ENCODE measurements at regions not wholly inside any gene's neighbourhood (a gene's known extent, or its start where the extent isn't known, plus 50 kb on each side); places are given as distances from the start of the nearest gene placed in this dataset.

- intact Hi-C loops (cut with DNase I; ENCODE audit: low total_unique reads), result no loop called here
- H3K4me3 ChIP-seq, result no peak overlapping the region
- no peaks in the 10 kb centered on the region for H3K9me3 ChIP-seq
- no peaks in the 10 kb centered on the region for H3K4me1 ChIP-seq
- no peak overlapping the region for H3K27ac ChIP-seq
- DNase-seq, result no peak
- no peaks in the 10 kb centered on the region for H3K36me3 ChIP-seq
- H3K27me3 ChIP-seq, result no peaks in the 10 kb centered on the region
- TF ChIP-seq CTCF (IDR thresholded peaks at IDR 0.05) (no peak), POLR2A (IDR thresholded peaks at IDR 0.05) (no peak)
Observed at GRCh38 chr15:61798631-61799030, 261.6 kb downstream of the VPS13C start.

- intact Hi-C loops (cut with DNase I; ENCODE audit: low total_unique reads), result no loop called here
- DNase-seq, result no peak
Observed at GRCh38 chr15:61796056-61796455, 264.2 kb downstream of the VPS13C start.

GRCh38 chr15:61794881-61795280 lies 265.4 kb downstream of the VPS13C start:
- no peaks in the 10 kb centered on the region for H3K9me3 ChIP-seq
- intact Hi-C loops (cut with DNase I; ENCODE audit: low total_unique reads), result no loop called here
- no peaks in the 10 kb centered on the region for H3K4me1 ChIP-seq
- DNase-seq, result no peak
- H3K4me3 ChIP-seq, result no peak overlapping the region
- H3K36me3 ChIP-seq, result peaks cover 0 to 3% of the 10 kb centered on the region in 2 donors
- H3K27ac ChIP-seq, result no peak overlapping the region
- H3K27me3 ChIP-seq, result no peaks in the 10 kb centered on the region
- no peak for TF ChIP-seq POLR2A (IDR thresholded peaks at IDR 0.05)
- TF ChIP-seq CTCF (IDR thresholded peaks at IDR 0.05), result no peak

More at GRCh38 chr15:61796056-61796455, 264.2 kb downstream of the VPS13C start:
- peaks cover 0 to 3% of the 10 kb centered on the region in 2 donors for H3K36me3 ChIP-seq
- TF ChIP-seq POLR2A (IDR thresholded peaks at IDR 0.05) (no peak), CTCF (IDR thresholded peaks at IDR 0.05) (no peak)
- no peaks in the 10 kb centered on the region for H3K27me3 ChIP-seq
- H3K4me3 ChIP-seq, result no peak overlapping the region
- H3K9me3 ChIP-seq, result no peaks in the 10 kb centered on the region
- H3K4me1 ChIP-seq, result no peaks in the 10 kb centered on the region
- no peak overlapping the region for H3K27ac ChIP-seq

GRCh38 chr15:61794276-61794675 lies 266.0 kb downstream of the VPS13C start:
- TF ChIP-seq POLR2A (IDR thresholded peaks at IDR 0.05), result no peak
- H3K9me3 ChIP-seq, result no peaks in the 10 kb centered on the region
- intact Hi-C loops (cut with DNase I; ENCODE audit: low total_unique reads), result no loop called here
- no peak for DNase-seq
- H3K36me3 ChIP-seq, result peaks cover 0 to 3% of the 10 kb centered on the region in 2 donors
- no peaks in the 10 kb centered on the region for H3K4me1 ChIP-seq
- no peak overlapping the region for H3K4me3 ChIP-seq
- H3K27ac ChIP-seq, result no peak overlapping the region
- H3K27me3 ChIP-seq, result no peaks in the 10 kb centered on the region

- no peaks in the 10 kb centered on the region for H3K27me3 ChIP-seq
- intact Hi-C loops (cut with DNase I; ENCODE audit: low total_unique reads), result no loop called here
- no peak for DNase-seq
- H3K36me3 ChIP-seq, result no peaks in the 10 kb centered on the region
- no peak overlapping the region for H3K27ac ChIP-seq
- TF ChIP-seq CTCF (IDR thresholded peaks at IDR 0.05) (no peak), POLR2A (IDR thresholded peaks at IDR 0.05) (no peak)
- no peak overlapping the region for H3K4me3 ChIP-seq
- no peaks in the 10 kb centered on the region for H3K4me1 ChIP-seq
- no peaks in the 10 kb centered on the region for H3K9me3 ChIP-seq
Observed at GRCh38 chr15:61784734-61785133, 275.5 kb downstream of the VPS13C start.

All from uterus (tissue), 3 donors.